ENCODE measurements at regions not wholly inside any gene's neighbourhood (a gene's known extent, or its start where the extent isn't known, plus 50 kb on each side); places are given as distances from the start of the nearest gene placed in this dataset.

DNA sequence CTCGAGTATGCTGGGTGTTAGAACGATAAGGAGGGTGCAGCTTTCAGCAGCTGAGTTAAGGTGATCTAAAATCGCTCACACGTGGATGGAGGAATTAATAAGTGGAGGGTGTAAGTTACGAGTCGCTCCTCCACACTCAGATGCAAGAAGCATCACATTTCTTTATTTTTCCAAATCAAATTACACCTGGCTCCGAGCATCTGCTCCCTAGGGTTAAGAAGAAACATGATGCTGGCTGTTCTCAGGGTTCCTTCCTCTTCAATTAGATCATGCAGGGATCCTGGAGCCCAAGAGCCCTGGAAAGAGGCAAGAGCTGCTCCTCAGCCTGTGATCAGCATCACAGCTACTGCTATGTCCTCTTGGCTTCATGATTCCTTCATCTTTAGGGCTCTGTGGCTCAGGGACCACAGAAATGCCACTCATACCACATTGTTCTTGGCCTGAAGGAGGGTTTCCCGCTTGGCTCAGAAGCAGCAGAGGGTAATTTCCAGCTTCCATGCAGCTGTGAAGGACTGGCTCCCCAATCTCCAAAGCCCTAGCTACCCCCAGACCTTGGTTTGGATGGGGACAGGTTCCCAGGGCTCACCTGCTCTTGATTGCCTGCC, 235.9 kb upstream of the ZNF32 start:
- intact Hi-C loops (cut with micrococcal nuclease), result no loop called here

DNA sequence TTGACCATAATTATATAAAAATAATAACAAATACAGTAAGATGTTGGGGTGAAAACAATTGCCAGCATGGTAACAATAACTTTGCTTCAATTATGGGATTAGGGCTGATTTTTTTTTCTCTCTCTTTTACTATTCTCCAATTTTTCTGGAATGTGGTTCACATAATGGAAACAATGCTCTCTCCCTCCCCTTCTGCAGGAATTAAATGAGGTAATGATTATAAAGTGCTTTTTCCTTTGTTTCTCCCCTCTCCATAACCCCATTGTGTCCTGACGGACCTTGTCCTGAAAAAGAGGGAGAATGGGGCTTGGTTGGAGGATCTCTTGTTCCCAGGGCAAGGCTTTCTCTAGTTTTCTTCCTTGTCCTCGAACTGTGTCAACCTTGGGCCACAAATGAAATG, 234.0 kb upstream of the ZNF32 start:
- intact Hi-C loops (cut with micrococcal nuclease), result no loop called here

DNA sequence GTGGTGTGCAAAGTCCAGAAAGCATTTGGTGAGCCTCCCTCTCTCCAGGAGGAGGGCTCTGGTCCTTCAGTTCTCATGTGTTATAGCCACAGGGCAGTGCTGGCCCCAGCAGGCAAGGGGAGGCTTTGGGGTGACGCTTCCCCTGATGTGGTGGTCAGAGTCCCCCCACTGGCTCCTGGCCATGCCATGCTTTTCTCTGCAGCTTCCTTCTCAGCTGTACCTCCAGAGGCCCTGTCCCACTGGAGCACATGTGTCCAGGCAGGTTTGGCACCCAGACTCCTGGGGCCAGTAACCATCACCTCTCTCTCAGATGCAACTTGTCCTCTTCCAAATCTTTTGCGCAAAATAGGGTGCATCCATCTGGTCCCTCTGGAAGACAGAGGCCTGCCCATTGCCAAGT, 233.0 kb upstream of the ZNF32 start:
- intact Hi-C loops (cut with micrococcal nuclease), result no loop called here

DNA sequence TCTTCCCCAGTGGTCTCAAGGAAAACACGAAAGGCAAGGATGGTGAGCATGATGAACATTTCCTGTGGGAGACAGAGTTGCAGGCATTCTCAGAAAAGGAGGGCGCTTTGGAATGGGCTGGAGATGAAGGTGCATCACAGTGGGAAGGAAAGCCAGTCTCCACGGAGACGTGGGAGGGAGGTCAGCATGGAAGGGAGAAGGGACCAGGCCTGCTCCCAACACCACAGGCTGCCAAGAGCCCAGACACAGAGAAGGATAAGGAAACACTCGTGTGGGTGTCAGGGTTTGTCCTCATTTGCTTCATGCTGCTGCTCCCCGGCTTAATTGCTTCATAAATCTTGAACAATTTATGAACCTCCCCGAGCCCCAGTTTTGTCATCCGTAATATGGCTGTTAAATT, 231.5 kb upstream of the ZNF32 start:
- intact Hi-C loops (cut with micrococcal nuclease), result no loop called here

DNA sequence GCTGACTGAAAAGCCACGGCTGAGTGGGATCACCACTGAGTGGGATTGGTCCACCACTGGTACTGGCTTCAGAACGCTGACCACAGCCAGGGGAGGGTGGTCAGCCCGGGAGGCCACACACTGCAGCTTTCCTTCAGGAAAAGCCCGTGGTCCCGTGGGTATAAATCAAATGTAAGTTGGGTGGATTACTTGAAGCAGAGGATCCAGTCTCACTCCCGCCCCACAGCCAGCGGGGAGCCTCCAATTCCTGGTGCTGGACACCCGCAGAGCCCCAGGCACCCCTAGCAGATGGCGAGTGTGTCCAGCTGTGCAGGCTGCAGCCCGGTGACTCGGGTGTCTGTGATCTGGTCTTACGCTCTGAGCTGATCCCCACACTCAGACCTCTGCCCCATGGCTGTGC, 231.1 kb upstream of the ZNF32 start:
- intact Hi-C loops (cut with micrococcal nuclease), result no loop called here

DNA sequence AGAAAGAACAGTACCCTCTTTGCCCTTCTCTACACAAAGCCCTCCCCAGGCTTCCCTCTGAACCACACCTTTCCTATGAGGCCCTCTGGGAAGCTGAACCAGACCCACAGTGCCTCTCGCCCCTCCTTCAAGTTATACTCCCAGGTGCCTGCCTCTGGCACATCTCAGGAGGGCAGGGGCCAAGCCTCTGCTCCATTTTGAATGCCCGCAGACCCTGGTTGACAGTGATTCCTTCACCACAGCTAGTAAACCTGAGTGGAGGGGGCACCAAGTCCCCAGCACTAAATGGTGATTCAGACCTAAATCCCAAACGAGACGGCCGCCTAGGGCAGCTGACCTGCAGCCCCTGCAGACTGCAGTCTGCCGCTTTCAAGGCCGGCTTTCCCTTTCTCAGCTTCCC, 230.5 kb upstream of the ZNF32 start:
- intact Hi-C loops (cut with micrococcal nuclease), result no loop called here

DNA sequence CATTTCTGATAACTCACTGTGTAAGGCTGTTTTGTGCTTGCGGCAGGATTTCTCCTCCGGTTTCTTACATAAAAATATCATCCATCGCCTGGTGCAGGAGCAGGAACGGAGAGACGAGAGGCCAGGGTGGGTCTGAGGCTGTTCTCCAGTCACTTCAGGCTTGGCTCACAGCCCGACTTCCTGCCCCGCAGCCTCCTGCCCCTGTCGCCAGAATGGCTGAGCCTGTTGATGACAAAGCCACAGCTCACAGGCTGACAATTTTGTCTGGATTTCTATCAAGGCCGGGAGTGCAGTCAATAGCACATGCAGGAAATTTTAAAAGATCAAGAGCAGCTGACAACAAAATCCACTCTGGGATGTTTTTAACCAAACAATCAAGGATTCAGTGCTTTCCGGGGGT, 229.7 kb upstream of the ZNF32 start:
- intact Hi-C loops (cut with micrococcal nuclease), result no loop called here

DNA sequence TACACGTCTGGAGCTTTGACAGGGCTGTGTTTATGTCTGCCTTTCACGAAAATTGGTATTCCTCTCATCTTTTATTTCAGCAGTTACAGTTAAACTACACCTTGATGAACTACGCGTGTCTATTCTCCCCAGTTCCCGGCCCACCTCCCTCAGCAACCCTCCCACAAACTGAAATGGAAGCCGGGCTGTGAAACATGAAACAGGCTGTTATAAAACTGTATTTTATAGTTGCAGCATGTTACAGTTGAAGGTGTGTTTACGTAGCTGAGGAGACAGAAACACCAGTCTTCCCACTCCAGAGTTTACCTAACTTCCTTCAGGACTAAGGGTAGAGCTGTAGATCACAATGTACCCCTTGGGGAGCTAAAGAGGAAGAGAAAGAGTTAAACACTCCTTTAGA, 228.3 kb upstream of the ZNF32 start:
- intact Hi-C loops (cut with micrococcal nuclease), result no loop called here

DNA sequence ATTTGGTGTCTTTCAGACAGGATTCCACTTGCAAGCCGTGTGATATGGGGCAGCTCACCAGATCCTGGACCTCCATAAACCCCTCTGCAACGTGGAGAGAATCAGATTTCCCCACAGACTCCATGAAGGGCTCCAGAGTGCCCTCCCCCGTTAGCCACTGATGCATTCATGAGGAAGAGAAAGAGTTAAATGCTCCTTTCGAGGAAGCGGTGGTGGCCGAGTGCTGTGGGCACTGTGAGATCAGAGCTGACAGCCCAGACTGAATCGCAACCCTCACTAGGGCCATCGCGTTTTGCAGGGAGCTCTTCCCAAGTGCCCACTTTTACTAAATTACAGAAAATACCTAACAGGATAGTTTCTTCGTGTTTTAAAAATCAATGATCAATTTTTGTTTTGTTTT, 226.3 kb upstream of the ZNF32 start:
- intact Hi-C loops (cut with micrococcal nuclease), result no loop called here

DNA sequence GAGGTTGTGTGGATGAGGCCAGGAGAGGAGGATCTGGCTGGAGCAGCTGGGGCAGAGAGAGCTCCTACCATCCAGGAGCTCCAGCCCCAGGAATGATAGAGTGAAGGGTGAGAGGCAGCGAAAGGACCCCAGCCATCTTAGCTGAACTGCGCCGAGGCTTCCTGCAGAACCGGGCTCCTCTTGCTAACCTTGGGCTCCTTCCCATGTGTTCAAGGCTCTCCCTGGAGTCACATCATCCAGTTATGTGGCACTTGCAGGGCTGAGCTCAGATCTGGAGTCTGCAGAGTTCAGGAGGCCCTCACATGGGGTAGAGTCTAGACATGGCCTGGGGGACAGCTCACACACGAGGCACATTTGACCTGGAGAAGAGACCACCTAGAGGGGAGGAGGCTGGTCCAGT, 225.0 kb upstream of the ZNF32 start:
- intact Hi-C loops (cut with micrococcal nuclease), result no loop called here

DNA sequence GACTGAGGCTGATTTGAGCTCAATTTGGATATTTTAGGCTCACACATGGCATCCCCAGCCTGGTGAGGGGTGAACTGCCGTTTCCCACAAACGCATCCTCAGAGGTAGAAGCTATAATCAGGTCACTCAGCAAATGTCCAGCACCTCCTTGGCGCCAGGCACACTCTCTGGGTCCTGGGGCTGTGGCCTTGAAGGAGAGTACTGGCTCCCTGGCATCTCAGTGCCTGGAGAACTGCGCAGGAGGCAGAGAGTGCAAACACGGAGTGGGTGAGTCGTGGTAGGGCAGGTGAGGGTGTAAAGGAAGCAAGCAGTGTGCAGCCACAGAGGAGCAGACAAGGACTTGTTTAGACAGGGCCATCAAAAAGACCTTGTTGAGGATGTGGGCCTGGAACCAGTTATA, 224.0 kb upstream of the ZNF32 start:
- intact Hi-C loops (cut with micrococcal nuclease), result no loop called here

DNA sequence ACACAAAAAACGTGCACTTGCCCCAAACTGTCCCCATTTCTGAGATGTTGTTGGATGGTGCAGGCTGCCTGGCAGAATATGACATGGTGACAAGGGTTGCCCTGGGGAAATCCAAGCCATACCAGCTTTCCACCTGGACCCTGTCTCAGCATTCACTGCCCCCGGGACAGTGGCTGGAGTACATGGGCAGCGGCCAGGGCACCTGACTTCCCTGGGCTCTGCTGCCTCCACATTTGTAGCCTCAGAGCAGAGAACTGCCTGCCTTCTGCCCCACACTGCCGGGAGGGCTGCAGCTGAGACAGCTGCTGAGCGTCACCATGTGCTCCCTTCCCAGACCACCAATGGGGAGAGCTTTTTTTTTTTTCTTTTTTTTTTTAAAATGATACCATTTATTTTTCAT, 222.9 kb upstream of the ZNF32 start:
- intact Hi-C loops (cut with micrococcal nuclease), result no loop called here

DNA sequence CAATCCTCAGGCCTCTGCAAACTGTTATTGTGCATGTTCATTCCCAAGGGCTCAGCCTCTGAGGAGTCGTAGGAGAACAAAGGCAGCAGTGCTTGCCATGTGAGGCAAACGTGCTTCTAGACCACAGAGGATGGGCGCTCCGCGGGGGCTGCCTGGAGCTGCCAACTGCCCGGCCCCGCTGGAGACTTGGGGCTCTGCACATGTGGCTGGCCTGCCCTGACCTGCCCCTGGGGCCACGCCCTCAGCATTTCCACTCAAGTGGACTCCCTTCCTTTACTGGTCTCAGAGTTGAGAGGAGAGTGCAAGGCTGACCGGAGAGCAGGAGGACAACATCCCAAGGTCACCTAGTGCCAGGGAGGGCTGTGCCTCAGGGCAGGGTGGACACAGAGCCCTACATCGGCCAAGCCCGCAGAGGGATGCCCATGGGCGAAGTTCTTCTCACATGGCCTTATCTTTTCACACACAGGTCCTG, 222.3 kb upstream of the ZNF32 start:
- intact Hi-C loops (cut with micrococcal nuclease), result no loop called here

DNA sequence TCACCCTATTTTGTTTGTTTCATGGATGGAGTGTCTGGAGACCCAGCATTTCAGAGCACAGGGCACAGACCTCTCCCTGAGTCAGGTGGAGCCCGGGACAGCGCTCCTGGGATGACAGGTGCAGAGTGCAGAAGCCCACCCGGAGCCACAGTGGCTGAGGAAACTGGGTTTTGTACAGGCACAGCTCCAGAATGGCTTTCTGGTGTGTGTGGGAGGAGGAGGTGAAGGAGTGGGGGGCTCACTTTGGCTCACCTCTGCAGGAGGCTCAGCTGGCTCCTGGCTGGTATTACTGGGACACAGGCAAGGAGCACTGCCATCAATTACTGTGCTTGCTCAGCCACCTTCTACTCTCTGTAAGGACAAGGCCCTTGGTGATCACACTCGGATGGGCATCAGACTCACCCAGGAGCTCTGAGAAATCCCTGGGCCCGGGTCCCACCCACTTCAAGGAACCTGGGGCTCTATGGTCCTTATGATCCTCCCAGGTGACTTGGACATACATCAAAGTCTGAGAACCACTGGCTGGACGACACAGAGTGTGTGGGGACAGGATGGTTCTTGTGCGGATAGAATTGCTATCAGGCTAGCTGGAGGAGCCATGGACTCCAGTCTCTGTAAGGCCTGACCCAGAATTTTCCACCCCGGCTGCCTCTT, 221.1 kb upstream of the ZNF32 start:
- intact Hi-C loops (cut with micrococcal nuclease), result no loop called here

DNA sequence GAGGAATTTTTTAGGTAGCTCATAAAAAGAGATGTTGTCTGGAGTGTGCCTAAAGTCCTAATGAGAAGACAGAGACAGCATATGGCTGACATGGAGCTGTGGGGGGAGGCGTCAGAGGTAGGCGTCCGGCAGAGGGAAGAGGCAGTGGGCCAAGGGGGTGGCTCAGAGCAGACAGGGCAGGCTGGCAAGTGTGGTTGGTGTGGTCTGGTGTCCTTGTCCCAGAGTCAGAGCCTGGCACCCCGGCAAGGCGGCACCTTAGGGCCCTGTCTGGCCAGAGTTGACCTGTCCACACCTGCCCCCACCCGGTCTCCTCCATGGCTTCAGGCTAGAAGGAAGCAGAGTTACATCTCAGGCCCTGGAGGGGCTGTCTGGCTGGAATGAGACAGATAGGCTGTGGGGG, 220.3 kb upstream of the ZNF32 start:
- intact Hi-C loops (cut with micrococcal nuclease), result no loop called here

DNA sequence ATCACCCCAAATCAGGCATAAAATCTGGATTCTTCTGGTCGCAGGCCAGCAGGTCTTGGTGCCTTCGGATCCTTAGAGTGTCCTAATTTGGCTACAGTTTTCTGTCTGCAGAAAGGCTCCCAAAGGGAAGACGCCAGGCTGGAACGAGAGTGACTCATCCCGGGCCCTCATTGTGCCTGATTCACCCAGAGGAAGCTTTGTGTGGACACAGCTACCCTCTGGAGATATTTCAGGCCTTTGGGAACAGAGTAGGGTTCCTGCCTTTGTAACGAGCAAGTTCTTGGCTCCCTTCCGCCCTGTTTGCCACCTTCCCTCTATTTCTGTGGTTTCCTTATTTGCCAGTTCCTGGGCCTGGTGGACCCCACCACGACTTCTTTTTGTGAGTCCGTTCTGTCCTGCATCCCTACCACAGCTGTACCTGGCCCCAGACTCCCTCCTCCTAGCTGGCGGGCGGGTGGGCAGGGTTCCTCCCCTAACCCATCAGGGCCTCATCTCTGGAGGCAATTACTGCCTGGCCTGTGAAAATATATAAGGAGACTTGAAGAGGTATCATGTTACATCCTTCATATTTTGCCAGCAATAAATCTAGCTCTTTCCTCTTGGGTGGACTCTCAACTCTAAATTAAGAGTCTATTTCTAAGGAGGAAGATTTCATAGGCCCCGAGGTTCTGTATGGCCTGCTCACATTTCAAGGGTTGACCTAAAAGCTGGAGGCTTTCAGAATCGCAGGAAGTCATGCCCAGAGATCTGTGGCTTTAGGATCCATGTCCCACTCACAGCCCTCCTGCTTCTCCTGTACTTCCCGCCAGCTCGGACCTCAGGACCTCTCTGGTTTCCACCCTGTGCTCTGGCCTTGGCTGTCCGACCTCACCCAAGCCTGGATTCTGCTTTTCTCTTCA, 219.2 kb upstream of the ZNF32 start:
- intact Hi-C loops (cut with micrococcal nuclease), result no loop called here

DNA sequence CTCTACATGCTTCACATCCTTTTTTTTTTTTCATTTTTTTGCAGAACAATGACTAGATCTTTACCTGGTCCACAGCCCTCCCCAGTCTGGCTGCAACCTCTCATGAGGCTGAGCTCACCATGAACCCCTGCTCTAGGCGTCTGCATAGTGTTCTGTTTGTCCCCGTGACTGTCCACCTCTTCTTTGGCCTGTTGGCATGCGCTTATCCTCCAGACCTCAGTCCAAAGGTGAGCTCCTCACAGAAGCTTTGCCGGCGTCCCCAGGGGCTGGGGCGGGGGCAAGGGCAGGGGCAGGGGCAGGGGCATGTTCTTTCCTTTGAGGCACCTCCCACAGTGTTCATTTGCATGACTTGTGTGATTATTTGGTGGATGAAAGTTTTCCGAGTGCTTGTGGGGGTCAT, 218.4 kb upstream of the ZNF32 start:
- intact Hi-C loops (cut with micrococcal nuclease), result no loop called here

DNA sequence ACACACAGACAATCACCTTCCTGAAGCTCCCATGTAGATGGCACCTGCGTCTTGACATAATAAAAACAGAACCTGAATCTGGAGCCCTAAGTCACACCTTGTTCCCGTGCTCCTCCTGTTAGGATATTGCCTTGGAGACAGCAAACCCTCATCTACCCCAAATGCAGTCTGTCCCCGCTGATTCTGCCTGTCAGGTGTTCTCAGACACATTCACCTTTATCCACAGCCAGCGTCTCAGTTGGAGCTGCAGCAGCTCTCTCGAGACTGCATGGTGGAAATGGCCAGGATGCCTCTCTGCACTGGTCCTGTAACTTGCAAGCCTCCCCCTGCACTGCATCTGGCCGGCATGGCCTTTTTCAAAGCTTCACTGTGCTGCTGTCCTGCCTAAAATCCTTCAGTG, 218.0 kb upstream of the ZNF32 start:
- intact Hi-C loops (cut with micrococcal nuclease), result no loop called here

DNA sequence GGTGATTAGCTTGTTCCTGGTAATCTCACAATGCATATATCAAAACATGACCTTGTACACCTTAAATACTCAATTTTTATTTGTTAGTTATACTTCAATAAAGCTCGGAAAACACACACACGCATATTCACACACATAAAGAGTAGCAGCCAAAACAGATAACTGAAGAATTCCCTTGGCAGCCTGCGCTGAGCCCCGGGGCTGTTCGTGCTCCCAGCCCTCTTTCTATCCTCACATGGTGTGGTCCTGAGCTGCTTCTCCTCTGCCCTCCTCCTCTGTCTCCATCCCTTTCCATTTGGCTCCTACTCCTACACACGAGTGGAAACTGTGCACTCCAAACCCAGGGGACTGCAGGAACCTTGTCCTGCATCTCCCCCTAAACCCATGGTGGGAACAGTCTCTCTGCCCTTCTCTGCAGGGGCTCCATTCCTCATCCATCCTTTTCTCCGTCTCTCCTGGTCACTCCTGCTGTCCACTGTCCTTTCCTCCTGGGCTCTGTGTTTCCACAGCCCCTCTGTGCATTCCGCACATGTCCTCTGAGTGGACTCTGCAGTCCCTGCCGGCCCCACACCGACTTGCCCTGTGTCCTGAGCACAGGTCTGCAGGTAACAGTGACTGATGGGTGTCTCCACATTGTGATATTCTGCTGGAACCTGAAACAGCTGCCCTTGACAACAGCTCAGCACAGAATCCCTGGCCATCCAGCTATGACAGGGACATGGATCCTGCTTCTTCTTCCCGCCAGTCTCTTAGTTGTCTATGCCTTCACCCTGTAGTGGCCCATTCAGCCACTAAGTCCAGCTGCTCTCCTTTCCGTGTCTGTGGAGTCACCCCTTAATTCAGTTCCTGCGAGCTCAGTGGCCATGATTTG, 216.8 kb upstream of the ZNF32 start:
- intact Hi-C loops (cut with micrococcal nuclease), result no loop called here

DNA sequence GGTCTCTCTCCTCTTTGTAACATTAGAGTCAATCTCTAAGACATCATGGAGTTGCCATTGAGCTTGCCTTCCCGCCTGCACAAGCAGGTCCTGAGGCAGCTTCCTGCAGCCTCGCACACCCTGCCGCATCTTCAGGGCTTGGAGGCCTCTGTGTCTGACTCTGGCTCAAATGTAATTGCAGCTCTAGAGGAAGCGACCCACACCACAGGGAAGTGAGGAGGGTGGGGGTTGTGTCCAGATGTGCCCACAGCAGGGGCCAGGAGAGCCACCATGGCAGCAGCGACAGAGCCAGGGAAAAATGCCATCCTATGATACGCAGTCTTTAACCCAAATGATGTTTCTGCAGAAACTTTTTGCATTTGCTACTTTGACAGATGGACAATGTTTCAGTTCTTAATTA, 216.0 kb upstream of the ZNF32 start:
- intact Hi-C loops (cut with micrococcal nuclease), result no loop called here

DNA sequence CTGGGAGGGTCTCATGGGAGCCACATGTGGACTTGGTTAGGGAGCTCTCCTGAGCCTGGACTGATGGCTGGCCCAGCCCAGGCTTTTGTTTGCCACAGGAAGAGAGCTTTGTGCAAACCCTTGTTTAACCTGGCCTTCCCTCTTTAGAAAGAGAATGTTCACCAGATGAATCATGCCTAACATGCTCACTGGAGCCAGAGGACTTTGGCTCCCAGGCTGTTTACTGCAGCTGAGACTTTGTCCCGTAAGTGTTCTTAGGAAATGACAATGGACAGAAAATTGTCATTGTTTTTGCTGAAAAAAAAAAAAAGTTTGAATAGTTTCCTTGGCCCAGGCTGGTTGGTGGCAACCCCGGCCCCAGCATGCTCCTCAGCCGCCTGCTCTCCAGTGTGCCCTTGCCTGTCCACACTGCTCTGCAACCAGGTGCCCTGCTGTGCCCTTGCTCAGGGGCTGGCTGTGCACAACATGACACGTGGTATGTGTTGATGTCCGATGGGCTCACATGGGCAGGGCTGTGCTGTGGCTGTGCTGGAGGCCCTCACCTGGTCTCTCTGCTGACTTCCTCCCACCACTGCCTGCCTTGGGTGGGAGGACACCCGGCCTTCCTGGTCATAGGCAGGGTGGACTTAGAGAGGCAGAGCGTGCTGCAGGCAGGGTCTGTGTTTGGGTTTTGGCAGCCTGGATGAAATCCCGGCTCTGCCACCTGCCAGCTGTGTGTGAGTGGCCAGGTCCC, 215.3 kb upstream of the ZNF32 start:
- intact Hi-C loops (cut with micrococcal nuclease), result no loop called here
